ENCODE measurements at regions not wholly inside any gene's neighbourhood (a gene's known extent, or its start where the extent isn't known, plus 50 kb on each side); places are given as distances from the start of the nearest gene placed in this dataset.

DNA sequence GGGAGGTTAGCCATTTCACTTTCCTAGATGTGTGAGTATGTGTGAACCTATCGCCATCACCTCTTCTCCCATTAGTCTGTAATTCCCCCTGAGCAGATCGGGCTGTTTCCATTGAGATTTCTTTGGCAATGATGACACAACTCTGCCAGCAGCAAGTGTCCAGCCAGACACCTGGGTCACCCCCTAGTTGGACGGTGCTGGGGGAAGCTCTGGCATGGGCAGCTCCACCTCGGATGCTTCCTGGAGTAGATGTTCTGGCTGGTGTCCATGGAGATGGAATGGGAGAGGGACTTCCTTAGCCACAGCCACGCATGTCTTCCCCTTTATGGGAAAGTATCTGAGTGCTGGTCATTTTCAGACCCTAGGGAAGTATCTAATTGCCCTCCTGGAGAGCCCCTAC, 247.9 kb upstream of the RPL38 start:
- DNase-seq (ENCODE audit: low read depth) = no peak

DNA sequence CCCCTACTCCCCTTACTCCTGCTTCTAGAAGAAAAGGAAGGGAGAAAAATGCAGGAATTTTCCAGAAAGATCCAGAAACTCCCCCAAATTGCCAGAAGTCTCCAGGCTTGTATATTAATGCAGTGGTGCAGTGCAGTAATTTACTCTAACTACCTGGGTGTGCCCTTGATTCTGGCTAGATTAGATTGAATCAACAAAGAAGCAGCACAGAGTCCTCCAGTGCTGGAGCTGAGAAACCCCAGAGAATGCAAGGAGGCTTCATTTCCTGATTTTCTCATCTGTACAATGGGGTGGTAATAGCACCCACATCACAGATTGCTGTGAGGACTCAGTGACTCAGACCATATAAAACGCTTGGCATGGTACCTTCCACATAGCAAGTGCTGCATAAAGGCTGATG, 247.3 kb upstream of the RPL38 start:
- no peak for DNase-seq (ENCODE audit: low read depth)

DNA sequence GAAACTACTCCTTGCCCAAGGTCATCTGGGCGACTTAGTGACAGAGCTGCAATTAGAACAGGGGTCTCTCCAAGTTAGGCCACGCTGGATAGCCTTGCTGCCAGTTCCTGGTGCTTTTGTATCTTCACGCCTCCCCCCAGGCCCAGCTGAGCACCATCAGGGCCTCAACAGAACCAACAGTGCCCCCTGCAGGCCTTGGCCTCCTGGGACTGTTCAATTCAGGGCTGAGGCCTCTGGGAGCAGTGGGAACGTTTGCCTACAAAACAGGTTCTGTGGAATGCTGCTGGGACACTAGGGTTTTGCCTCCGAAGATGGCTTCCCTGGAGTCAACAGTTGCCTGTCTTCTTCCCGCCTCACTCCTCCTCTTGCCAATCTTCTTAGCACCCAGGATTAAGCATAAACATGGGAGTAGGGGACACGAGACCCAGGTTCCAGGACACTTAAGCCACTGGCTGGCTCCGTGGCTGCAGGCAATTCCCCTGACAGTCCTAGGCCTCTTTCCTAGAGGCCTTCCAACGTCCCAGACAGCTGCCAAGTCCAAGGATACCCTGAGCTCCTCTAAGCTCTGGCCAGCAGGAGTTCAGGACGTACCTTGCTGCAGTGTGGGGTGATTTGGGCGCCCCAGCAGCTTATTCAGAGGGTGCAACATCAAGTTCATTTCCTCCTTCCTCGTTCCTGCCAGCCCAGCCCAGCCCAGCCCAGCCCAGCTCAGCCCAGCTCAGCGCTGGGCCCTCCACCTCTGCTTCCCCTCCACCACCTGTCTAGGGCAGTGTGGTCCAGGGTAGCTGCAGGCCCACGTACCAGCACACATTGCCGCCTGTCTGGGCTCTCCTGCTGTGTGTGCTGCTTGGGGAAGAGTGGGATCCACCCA, 246.6 kb upstream of the RPL38 start:
- DNase-seq (ENCODE audit: low read depth) = peak; percentile 2

DNA sequence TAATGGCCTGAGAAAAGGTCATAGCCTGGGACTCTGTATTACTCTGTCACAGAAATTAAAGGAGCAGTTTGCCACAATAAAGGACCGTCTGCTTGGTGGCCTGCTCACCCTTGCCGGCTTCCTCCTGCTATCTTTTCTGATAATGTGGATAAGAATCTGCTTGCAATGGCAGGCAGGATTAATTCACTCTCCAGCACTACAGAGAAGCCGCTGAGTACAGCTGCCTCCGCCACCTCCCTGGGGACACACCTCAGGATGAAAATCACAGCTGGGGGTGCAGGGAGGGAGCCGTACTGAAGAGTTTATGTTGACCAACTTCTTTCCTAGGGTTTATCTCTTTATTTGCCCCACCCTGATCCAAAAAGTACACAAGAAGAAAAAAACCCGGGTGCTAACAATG, 245.9 kb upstream of the RPL38 start:
- DNase-seq (ENCODE audit: low read depth) = no peak

DNA sequence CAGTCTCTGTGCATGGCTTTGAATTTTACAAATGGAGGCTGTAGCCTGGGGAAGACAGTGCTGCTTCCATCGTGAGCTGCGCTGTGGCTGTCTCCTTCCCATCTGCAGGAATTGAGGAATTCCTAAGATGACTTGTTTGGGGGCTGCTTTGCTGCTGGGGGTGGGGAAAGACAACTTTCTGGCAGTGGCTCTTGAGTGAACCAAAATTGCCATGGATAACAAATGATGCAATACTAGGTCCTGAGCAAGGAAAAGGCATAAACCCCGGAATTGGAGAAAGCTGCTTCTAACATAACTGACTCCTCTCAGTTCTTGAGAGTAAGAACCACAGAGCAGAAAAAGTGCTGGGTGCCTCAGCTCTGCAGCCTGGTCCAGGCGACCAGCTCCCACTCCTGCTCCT, 245.0 kb upstream of the RPL38 start:
- no peak for DNase-seq (ENCODE audit: low read depth)

DNA sequence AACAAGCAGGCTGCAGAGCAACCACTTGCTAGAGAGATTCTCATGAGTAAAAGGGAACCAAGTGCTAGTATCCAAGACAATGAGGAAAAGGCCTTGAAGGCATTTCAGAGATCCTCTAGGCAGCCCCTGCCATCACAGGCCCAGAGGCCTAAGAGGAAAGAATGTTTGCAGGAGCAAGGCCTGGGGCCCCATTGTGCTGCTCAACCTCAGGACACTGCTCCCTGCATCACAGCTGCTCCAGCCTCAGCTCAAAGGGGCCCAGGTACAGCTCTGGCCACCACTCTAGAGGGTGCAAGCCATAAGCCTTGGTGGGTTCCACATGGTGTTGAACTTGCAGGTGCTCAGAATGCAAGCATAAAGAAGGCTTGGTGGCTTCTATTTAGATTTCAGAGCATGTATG, 243.0 kb upstream of the RPL38 start:
- DNase-seq (ENCODE audit: low read depth) = no peak

GRCh38 chr17:73962308-73962707, 241.2 kb upstream of the RPL38 start:
- DNase-seq (ENCODE audit: low read depth) = no peak

GRCh38 chr17:73968680-73969079, 234.8 kb upstream of the RPL38 start:
- DNase-seq (ENCODE audit: low read depth) = no peak

- no peak for DNase-seq (ENCODE audit: low read depth)
Measured at GRCh38 chr17:73969956-73970355, 233.5 kb upstream of the RPL38 start.

GRCh38 chr17:73971127-73971526, 232.4 kb upstream of the RPL38 start:
- DNase-seq (ENCODE audit: low read depth) = no peak

- DNase-seq (ENCODE audit: low read depth) = no peak
Measured at GRCh38 chr17:73972056-73972455, 231.4 kb upstream of the RPL38 start.

DNA sequence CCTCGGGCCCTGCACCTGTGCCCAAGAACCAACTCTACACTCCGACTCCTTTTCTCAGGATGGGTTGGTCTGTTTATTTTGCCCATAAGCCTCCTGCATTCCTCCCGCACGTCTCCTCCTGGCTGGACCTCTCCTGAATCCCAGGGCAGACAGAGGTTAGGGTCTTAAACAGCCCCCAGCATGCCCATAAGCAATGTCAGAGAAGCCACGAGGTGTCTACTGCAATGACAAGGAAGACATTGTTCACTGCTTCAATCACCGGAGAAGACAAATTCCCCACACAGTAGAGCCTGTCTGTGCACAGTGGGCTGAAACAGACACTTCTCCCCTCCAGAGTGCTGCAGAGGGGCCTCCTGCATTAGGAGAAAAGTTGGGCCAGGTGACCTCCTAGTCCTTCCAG, 230.6 kb upstream of the RPL38 start:
- no peak for DNase-seq (ENCODE audit: low read depth)

- no peak for DNase-seq (ENCODE audit: low read depth)
Measured at GRCh38 chr17:73973586-73974409, 229.7 kb upstream of the RPL38 start.

- no peak for DNase-seq (ENCODE audit: low read depth)
Measured at GRCh38 chr17:73974536-73974935, 228.9 kb upstream of the RPL38 start.

GRCh38 chr17:73976147-73976546, 227.3 kb upstream of the RPL38 start:
- no peak for DNase-seq (ENCODE audit: low read depth)

GRCh38 chr17:73976676-73977521, 226.6 kb upstream of the RPL38 start:
- no peak for DNase-seq (ENCODE audit: low read depth)

DNA sequence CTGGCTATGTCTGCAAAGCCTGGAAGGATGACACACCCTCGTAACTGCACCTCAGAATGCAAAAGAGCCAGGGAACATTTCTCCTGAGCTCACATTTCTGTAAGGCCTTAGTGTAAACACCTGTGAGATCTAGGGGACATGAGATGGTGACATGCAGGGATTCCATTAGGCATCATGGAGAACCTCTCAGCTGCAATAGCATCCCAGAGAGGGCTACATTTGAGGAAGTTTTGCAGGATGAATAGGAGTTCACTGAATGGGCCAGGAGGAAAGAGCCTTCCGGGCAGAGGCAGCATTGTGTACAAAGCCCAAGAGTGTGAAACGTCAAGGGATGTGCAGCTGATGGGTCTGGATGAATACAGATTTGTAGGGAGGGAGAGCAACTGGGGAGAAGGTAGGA, 223.0 kb upstream of the RPL38 start:
- DNase-seq (ENCODE audit: low read depth) = no peak

- no peak for DNase-seq (ENCODE audit: low read depth)
Measured at GRCh38 chr17:73982871-73983270, 220.6 kb upstream of the RPL38 start.

DNA sequence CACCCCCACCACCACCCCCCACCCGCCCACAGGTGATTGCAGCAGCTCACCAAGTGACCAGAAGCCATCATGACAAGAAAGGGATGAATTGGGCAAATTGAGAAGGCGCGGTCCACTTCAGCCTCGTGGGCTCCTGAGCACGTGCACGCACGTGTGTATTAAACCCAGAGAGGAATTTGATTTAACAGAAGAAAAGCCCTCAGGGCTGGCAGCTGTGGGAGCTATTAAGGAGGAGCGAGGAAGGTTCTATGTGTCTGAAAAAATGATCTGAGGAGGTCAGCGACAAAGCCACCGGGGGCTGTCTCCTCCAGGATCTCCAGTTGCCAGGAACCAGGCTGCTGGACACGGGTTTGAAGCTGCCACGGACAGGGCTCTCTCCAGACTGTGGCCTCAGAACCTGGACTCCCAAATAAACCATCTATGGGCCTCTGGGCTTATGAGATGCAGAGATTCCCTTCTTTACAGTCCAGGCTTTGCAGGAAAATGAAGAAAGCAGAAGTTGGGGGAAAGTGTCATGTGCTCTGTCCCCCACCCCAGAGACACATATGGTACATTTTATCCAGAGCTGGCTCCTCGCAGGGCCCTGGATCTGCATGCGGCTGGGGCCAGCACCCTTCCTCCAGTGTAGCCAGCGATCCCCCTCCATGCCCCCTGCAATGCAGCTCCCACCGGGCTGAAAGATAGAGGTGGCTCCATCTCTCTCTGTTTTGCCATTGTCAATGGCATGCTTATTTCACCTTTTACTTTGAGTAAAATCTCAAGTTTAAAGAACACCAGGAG, 219.7 kb upstream of the RPL38 start:
- no peak for DNase-seq (ENCODE audit: low read depth)

- DNase-seq (ENCODE audit: low read depth) = no peak
Measured at GRCh38 chr17:73984941-73985340, 218.5 kb upstream of the RPL38 start.

- no peak for DNase-seq (ENCODE audit: low read depth)
Measured at GRCh38 chr17:73985466-73986015, 217.9 kb upstream of the RPL38 start.
